Panc1 (cell line): ENCODE measurements at regions not wholly inside any gene's neighbourhood (a gene's known extent, or its start where the extent isn't known, plus 50 kb on each side); places are given as distances from the start of the nearest gene placed in this dataset.

Experiments used
- ATAC-seq: fragments of 200-7000 bp; cut with Tn5 transposase; 2 replicates; pipeline ENCODE4 v1.9.1; 2020; ENCODE audit warnings: mild to moderate bottlenecking, moderate library complexity
- BruUV-seq: library from RNA; stranded (reverse); fragments of 400-500 nt; replicated peaks from 2 replicates; lab custom pipeline; 2021; lab: Mats Ljungman, UMichigan
- CTCF ChIA-PET: fragments of 300-600 bp; sonication (Branson Sonifier 250); formaldehyde crosslinking; loops from one replicate; lab custom pipeline; 2022; ENCODE audit warnings: antibody characterized with exemption; lab: Charles Lee
- POLR2A ChIA-PET: fragments of 300-600 bp; sonication (Branson Sonifier 250); formaldehyde crosslinking; loops from one replicate; lab custom pipeline; 2022; ENCODE audit warnings: antibody characterized with exemption; lab: Charles Lee
- DNase-seq: peaks from one replicate; pipeline ENCODE4 v3.0.0-alpha.2; 2010; ENCODE audit warnings: low read depth, low spot score
- H3K27ac ChIP-seq: 2 replicates; pipeline ENCODE4 v1.5.1; 2011; ENCODE audit warnings: mild to moderate bottlenecking, low read length, inconsistent platforms
- H3K27me3 ChIP-seq: fragments of 200-500 bp; sonication (Bioruptor generic); 2 replicates; pipeline ENCODE4 v1.6.0; 2014; ENCODE audit warnings: low read length, inconsistent platforms; ENCODE audit not compliant: control insufficient read depth, insufficient read depth
- H3K36me3 ChIP-seq: fragments of 200-500 bp; sonication (Bioruptor generic); 2 replicates; pipeline ENCODE4 v1.5.1; 2014; ENCODE audit warnings: inconsistent platforms, mild to moderate bottlenecking, low read length, moderate library complexity; ENCODE audit not compliant: control insufficient read depth, insufficient read depth
- H3K4me1 ChIP-seq: 2 replicates; pipeline ENCODE4 v1.5.1; 2011; ENCODE audit warnings: inconsistent platforms, mild to moderate bottlenecking, low read length, moderate library complexity; ENCODE audit not compliant: control insufficient read depth, insufficient read depth
- H3K4me3 ChIP-seq, 2 experiments: 2 replicates each; pipeline ENCODE4 v1.5.1; 2011 to 2012; ENCODE audit warnings: low read depth in 2 of 2, low read length in 2 of 2, mild to moderate bottlenecking in 2 of 2, inconsistent platforms in 1 of 2, moderate library complexity in 1 of 2
- H3K9me3 ChIP-seq: fragments of 200-500 bp; sonication (Bioruptor generic); 2 replicates; pipeline ENCODE4 v1.5.1; 2014; ENCODE audit warnings: low read depth, mild to moderate bottlenecking, inconsistent platforms, low read length, moderate library complexity; ENCODE audit not compliant: control insufficient read depth, insufficient read depth
- POLR2AphosphoS5 ChIP-seq: IDR thresholded peaks from 2 replicates; pipeline ENCODE4 v1.6.1; 2012; ENCODE audit warnings: mild to moderate bottlenecking, low read depth, low read length, moderate library complexity
- REST ChIP-seq, 2 experiments: IDR thresholded peaks; 2 replicates each; pipeline ENCODE4 v1.6.1; 2011 to 2012; ENCODE audit warnings: low read depth in 2 of 2, control low read depth in 1 of 2, low read length in 1 of 2, mild to moderate bottlenecking in 1 of 2, moderate library complexity in 1 of 2; ENCODE audit not compliant: insufficient read depth in 1 of 2
- SIN3A ChIP-seq: IDR thresholded peaks from 2 replicates; pipeline ENCODE4 v1.6.1; 2012; ENCODE audit warnings: low read depth, mild to moderate bottlenecking, low read length, moderate library complexity, borderline replicate concordance; ENCODE audit not compliant: insufficient read depth
- TCF7L2 ChIP-seq: IDR thresholded peaks from 2 replicates; pipeline ENCODE4 v1.6.1; 2011; ENCODE audit warnings: mild to moderate bottlenecking, low read depth, low read length, inconsistent platforms
- in situ Hi-C: cut with HindIII; loops from 2 replicates; pipeline ENCODE4 v1.10.0; 2016; ENCODE audit warnings: low sequenced_read_pairs, low pct_unique_long_range_greater_than_20kb
- intact Hi-C: fragments of 100-400 bp; cut with micrococcal nuclease; formaldehyde crosslinking; loops from one replicate; pipeline ENCODE4 v1.10.0; 2022; ENCODE audit not compliant: unreplicated experiment
- TF ChIP-seq, protein P1 (sequence below): fragments of 450-650 bp; IDR thresholded peaks from 2 replicates; pipeline ENCODE4 v1.5.1; 2017; ENCODE audit warnings: mild to moderate bottlenecking

DNA sequence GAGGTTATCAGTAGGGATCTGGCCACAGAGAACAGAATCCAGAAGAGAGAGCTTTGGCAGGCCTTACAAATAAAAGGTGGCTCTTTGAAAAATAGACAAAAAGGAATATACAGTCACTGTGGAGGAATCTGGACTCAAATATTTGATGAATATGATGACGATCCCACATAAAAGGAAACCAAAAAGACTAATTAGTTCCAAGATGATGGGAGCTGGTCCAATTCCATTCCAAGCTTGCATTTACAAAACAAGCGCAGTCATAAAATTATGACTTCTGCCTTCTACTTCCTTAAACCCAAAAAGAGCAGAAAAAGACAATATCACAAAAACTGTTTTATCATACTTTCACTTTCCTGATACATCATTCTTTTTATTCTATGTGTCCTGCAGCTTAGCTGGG lies 285.8 kb downstream of the DIPK2A start:
- BruUV-seq = no TSS peak
- CTCF ChIA-PET = no interaction called here
- ATAC-seq = no peak

DNA sequence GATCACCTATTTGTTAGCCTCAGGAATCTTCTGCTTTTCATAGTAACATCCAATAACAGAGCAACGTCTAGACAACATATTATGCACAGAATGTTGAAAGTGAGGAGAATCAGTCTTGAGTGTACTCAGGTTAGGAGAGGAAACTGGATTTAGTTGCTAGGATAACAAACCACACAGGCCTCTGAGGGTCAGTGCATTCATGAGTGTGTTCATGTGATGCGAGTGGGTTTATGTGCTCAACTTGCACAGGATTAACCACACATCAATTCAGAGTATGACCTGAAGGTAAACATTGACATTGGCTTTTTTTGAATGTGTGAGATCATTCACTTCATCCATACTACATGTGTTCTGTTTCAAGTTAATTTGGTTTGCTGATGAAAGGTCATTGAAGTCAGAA lies 287.6 kb downstream of the DIPK2A start:
- TF ChIP-seq REST (IDR thresholded peaks at IDR 0.05; ENCODE audit: insufficient read depth in 1 of 2, low read depth in 2 of 2, low read length in 1 of 2) (no peak), TCF7L2 (no peak), POLR2AphosphoS5 (no peak), SIN3A (no peak)
- TF ChIP-seq, protein P1, sequence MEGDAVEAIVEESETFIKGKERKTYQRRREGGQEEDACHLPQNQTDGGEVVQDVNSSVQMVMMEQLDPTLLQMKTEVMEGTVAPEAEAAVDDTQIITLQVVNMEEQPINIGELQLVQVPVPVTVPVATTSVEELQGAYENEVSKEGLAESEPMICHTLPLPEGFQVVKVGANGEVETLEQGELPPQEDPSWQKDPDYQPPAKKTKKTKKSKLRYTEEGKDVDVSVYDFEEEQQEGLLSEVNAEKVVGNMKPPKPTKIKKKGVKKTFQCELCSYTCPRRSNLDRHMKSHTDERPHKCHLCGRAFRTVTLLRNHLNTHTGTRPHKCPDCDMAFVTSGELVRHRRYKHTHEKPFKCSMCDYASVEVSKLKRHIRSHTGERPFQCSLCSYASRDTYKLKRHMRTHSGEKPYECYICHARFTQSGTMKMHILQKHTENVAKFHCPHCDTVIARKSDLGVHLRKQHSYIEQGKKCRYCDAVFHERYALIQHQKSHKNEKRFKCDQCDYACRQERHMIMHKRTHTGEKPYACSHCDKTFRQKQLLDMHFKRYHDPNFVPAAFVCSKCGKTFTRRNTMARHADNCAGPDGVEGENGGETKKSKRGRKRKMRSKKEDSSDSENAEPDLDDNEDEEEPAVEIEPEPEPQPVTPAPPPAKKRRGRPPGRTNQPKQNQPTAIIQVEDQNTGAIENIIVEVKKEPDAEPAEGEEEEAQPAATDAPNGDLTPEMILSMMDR = no peak
- intact Hi-C loops = no loop called here
- Histone ChIP-seq H3K4me1 (no peaks in the 10 kb centered on the region), H3K4me3 (no peak overlapping the region), H3K36me3 (no peaks in the 10 kb centered on the region), H3K27ac (no peak overlapping the region), H3K9me3 (no peaks in the 10 kb centered on the region), H3K27me3 (no peaks in the 10 kb centered on the region)
- DNase-seq = no peak
- POLR2A ChIA-PET = no interaction called here
- no TSS peak for BruUV-seq
- CTCF ChIA-PET = no interaction called here
- in situ Hi-C loops = no loop called here
- no peak for ATAC-seq

More for the DNA sequence above, 285.8 kb downstream of the DIPK2A start:
- no peak for DNase-seq
- TF ChIP-seq SIN3A (no peak), POLR2AphosphoS5 (no peak), REST (IDR thresholded peaks at IDR 0.05; ENCODE audit: insufficient read depth in 1 of 2, low read depth in 2 of 2, low read length in 1 of 2) (no peak), TCF7L2 (no peak)
- TF ChIP-seq, protein P1 = no peak
- H3K27ac ChIP-seq = no peak overlapping the region
- POLR2A ChIA-PET = no interaction called here
- no peaks in the 10 kb centered on the region for H3K27me3 ChIP-seq
- intact Hi-C loops = no loop called here
- no peaks in the 10 kb centered on the region for H3K36me3 ChIP-seq
- no peak overlapping the region for H3K4me3 ChIP-seq
- no peaks in the 10 kb centered on the region for H3K4me1 ChIP-seq
- H3K9me3 ChIP-seq = no peaks in the 10 kb centered on the region
- in situ Hi-C loops = no loop called here
